ENCODE measurements at regions not wholly inside any gene's neighbourhood (a gene's known extent, or its start where the extent isn't known, plus 50 kb on each side); places are given as distances from the start of the nearest gene placed in this dataset.

DNA sequence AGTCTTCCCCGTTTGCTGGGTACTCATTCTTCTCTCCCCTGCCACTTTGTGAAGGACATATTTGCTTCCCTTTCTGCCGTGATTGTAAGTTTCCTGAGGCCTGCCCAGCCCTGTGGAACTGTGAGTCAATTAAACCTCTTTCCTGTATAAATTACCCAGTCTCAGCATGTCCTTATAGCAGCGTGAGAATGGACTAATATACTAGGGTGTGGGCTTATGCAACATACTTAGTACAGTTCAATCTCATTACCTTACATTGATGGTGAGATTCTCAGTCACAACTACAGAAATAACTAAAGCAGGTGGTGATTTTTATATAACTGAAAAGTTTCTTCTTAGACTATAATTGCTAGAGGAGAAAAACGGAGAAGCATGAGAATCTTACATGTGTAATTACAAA is 237.9 kb upstream of the MMADHC start:
- TF ChIP-seq POLR2AphosphoS5 (IDR thresholded peaks at IDR 0.05; ENCODE audit: low read depth, low read length) (no peak), TAF1 (IDR thresholded peaks at IDR 0.05; ENCODE audit: borderline replicate concordance, low read depth, low read length) (no peak), POLR2A (IDR thresholded peaks at IDR 0.05; ENCODE audit: low read depth, low read length) (no peak)
